HepG2 (cell line): ENCODE measurements at regions not wholly inside any gene's neighbourhood (a gene's known extent, or its start where the extent isn't known, plus 50 kb on each side); places are given as distances from the start of the nearest gene placed in this dataset.
A peak's percentile ranks its signal among the peaks of the same experiment; 100 is the strongest.

Experiments
- FOSL2 ChIP-seq: sonication (generic); formaldehyde crosslinking; IDR thresholded peaks from 2 replicates; pipeline ENCODE4 v1.4.0; 2020; ENCODE audit warnings: missing genetic modification reagents
- FOXJ3 ChIP-seq: sonication (generic); formaldehyde crosslinking; IDR thresholded peaks from 2 replicates; pipeline ENCODE4 v1.4.0; 2020; ENCODE audit warnings: missing genetic modification reagents, mild to moderate bottlenecking, borderline replicate concordance
- GTF3A ChIP-seq: sonication (generic); formaldehyde crosslinking; conservative IDR thresholded peaks from 2 replicates; pipeline ENCODE4 v1.4.0; 2020; ENCODE audit warnings: mild to moderate bottlenecking, missing genetic modification reagents
- ONECUT2 ChIP-seq: sonication (generic); formaldehyde crosslinking; IDR thresholded peaks from 2 replicates; pipeline ENCODE4 v1.4.0; 2020; ENCODE audit warnings: missing genetic modification reagents
- PHF5A ChIP-seq: IDR thresholded peaks from one replicate; pipeline ENCODE4 v1.6.1; 2018; ENCODE audit warnings: low read depth, missing genetic modification reagents; ENCODE audit not compliant: unreplicated experiment
- POLR2G ChIP-seq: fragments of 200-400 bp; formaldehyde crosslinking; IDR thresholded peaks from 2 replicates; pipeline ENCODE4 v1.6.1; 2018; ENCODE audit warnings: mild to moderate bottlenecking, low read depth, low read length, moderate library complexity
- RFX3 ChIP-seq: IDR thresholded peaks from 2 replicates; pipeline ENCODE4 v1.6.1; 2016; ENCODE audit warnings: missing biosample characterization, missing genetic modification reagents
- SKI ChIP-seq: fragments of 450-650 bp; IDR thresholded peaks from one replicate; pipeline ENCODE4 v1.6.1; 2018; ENCODE audit warnings: mild to moderate bottlenecking; ENCODE audit not compliant: partially characterized antibody
- SMARCE1 ChIP-seq: fragments of 450-650 bp; IDR thresholded peaks from 2 replicates; pipeline ENCODE4 v1.6.1; 2017; ENCODE audit warnings: borderline replicate concordance
- TARDBP ChIP-seq: sonication (generic); formaldehyde crosslinking; IDR thresholded peaks from 2 replicates; pipeline ENCODE4 v1.8.0; 2022; ENCODE audit warnings: mild to moderate bottlenecking, missing genetic modification reagents
- TCF7 ChIP-seq: sonication (generic); IDR thresholded peaks from 2 replicates; pipeline ENCODE4 v1.6.1; 2016; ENCODE audit warnings: antibody characterized with exemption, low read depth
- ZSCAN29 ChIP-seq: sonication (generic); formaldehyde crosslinking; conservative IDR thresholded peaks from 2 replicates; pipeline ENCODE4 v1.4.0; 2020; ENCODE audit warnings: mild to moderate bottlenecking, missing genetic modification reagents
- TF ChIP-seq, protein P1 (sequence below): sonication (generic); formaldehyde crosslinking; IDR thresholded peaks from 2 replicates; pipeline ENCODE4 v1.5.1; 2020; ENCODE audit warnings: mild to moderate bottlenecking, missing genetic modification reagents, borderline replicate concordance
- TF ChIP-seq, protein P2 (sequence below): sonication (generic); formaldehyde crosslinking; IDR thresholded peaks from 2 replicates; pipeline ENCODE4 v1.4.0; 2020; ENCODE audit warnings: missing genetic modification reagents, borderline replicate concordance
- TF ChIP-seq, protein P3 (sequence below): IDR thresholded peaks from 2 replicates; pipeline ENCODE4 v1.6.1; 2016
- TF ChIP-seq, protein P4 (sequence below): IDR thresholded peaks from 2 replicates; pipeline ENCODE4 v1.6.1; 2016; ENCODE audit warnings: low read depth, missing genetic modification reagents, missing compliant biosample characterization

DNA sequence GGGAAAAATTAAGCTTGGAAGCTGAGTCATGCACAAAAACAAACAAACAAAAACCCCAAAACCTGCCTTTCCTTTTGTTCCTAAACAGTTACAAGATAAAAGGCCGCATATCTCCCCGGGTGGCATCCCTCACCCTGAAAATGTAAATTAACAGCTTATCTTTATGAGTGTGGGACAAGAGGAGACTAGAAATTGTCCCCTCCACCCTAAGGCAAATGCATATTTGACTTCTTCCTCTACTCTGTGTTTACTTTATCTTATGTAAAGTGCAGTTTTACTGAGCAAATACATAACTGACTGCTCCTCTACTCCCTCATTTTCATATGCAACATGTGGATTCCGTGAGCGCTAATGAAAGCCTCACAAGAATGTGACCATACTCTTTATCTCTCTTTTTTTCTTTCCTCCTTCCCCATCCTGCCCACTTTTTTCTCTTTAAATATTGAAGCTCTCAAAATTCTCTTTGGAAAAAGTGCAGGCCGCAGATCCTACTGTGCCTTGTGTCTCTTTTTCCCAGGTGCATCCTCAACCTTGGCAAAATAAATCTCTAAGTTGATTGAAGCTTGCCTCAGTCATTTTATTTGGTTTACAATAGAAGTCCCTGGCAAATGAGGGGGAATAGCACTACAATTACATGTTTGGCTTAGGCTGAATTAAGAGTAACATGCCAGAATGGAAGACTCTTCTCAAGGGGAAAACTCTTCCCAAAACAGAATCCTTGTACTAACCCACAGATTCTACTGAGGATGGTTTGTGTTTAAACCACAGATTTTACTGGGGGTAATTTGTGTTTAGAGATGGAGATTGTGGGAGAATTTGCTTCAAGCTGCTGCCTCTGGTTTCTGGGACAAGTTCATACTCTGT lies 72.7 kb upstream of the WDR72 start (continued):
- TF ChIP-seq, protein P1, sequence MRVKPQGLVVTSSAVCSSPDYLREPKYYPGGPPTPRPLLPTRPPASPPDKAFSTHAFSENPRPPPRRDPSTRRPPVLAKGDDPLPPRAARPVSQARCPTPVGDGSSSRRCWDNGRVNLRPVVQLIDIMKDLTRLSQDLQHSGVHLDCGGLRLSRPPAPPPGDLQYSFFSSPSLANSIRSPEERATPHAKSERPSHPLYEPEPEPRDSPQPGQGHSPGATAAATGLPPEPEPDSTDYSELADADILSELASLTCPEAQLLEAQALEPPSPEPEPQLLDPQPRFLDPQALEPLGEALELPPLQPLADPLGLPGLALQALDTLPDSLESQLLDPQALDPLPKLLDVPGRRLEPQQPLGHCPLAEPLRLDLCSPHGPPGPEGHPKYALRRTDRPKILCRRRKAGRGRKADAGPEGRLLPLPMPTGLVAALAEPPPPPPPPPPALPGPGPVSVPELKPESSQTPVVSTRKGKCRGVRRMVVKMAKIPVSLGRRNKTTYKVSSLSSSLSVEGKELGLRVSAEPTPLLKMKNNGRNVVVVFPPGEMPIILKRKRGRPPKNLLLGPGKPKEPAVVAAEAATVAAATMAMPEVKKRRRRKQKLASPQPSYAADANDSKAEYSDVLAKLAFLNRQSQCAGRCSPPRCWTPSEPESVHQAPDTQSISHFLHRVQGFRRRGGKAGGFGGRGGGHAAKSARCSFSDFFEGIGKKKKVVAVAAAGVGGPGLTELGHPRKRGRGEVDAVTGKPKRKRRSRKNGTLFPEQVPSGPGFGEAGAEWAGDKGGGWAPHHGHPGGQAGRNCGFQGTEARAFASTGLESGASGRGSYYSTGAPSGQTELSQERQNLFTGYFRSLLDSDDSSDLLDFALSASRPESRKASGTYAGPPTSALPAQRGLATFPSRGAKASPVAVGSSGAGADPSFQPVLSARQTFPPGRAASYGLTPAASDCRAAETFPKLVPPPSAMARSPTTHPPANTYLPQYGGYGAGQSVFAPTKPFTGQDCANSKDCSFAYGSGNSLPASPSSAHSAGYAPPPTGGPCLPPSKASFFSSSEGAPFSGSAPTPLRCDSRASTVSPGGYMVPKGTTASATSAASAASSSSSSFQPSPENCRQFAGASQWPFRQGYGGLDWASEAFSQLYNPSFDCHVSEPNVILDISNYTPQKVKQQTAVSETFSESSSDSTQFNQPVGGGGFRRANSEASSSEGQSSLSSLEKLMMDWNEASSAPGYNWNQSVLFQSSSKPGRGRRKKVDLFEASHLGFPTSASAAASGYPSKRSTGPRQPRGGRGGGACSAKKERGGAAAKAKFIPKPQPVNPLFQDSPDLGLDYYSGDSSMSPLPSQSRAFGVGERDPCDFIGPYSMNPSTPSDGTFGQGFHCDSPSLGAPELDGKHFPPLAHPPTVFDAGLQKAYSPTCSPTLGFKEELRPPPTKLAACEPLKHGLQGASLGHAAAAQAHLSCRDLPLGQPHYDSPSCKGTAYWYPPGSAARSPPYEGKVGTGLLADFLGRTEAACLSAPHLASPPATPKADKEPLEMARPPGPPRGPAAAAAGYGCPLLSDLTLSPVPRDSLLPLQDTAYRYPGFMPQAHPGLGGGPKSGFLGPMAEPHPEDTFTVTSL (CRISPR knock-in tag), result peak; percentile 85; the same call in 1 of the 2 replicates
- TF ChIP-seq, protein P2, sequence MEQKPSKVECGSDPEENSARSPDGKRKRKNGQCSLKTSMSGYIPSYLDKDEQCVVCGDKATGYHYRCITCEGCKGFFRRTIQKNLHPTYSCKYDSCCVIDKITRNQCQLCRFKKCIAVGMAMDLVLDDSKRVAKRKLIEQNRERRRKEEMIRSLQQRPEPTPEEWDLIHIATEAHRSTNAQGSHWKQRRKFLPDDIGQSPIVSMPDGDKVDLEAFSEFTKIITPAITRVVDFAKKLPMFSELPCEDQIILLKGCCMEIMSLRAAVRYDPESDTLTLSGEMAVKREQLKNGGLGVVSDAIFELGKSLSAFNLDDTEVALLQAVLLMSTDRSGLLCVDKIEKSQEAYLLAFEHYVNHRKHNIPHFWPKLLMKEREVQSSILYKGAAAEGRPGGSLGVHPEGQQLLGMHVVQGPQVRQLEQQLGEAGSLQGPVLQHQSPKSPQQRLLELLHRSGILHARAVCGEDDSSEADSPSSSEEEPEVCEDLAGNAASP (CRISPR knock-in tag), result 0 out of 2 replicates have a peak, but pooled peaks have one; percentile 21
- TF ChIP-seq ONECUT2 (CRISPR knock-in tag) (peak; percentile 52), SKI (peak; percentile 40), RFX3 (no peak), SMARCE1 (no peak), ZSCAN29 (CRISPR knock-in tag) (peak; percentile 79), FOXJ3 (CRISPR knock-in tag) (peak; percentile 75; the same call in 1 of the 2 replicates), POLR2G (peak; percentile 58), TARDBP (CRISPR knock-in tag) (peak; percentile 79; the same call in 1 of the 2 replicates), GTF3A (CRISPR knock-in tag) (no peak), PHF5A (peak; percentile 56), TCF7 (peak; percentile 91), FOSL2 (CRISPR knock-in tag) (peak; percentile 83)
- TF ChIP-seq, protein P3, sequence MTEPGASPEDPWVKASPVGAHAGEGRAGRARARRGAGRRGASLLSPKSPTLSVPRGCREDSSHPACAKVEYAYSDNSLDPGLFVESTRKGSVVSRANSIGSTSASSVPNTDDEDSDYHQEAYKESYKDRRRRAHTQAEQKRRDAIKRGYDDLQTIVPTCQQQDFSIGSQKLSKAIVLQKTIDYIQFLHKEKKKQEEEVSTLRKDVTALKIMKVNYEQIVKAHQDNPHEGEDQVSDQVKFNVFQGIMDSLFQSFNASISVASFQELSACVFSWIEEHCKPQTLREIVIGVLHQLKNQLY, result peak; percentile 85; the same call in 1 of the 2 replicates
- TF ChIP-seq, protein P4, sequence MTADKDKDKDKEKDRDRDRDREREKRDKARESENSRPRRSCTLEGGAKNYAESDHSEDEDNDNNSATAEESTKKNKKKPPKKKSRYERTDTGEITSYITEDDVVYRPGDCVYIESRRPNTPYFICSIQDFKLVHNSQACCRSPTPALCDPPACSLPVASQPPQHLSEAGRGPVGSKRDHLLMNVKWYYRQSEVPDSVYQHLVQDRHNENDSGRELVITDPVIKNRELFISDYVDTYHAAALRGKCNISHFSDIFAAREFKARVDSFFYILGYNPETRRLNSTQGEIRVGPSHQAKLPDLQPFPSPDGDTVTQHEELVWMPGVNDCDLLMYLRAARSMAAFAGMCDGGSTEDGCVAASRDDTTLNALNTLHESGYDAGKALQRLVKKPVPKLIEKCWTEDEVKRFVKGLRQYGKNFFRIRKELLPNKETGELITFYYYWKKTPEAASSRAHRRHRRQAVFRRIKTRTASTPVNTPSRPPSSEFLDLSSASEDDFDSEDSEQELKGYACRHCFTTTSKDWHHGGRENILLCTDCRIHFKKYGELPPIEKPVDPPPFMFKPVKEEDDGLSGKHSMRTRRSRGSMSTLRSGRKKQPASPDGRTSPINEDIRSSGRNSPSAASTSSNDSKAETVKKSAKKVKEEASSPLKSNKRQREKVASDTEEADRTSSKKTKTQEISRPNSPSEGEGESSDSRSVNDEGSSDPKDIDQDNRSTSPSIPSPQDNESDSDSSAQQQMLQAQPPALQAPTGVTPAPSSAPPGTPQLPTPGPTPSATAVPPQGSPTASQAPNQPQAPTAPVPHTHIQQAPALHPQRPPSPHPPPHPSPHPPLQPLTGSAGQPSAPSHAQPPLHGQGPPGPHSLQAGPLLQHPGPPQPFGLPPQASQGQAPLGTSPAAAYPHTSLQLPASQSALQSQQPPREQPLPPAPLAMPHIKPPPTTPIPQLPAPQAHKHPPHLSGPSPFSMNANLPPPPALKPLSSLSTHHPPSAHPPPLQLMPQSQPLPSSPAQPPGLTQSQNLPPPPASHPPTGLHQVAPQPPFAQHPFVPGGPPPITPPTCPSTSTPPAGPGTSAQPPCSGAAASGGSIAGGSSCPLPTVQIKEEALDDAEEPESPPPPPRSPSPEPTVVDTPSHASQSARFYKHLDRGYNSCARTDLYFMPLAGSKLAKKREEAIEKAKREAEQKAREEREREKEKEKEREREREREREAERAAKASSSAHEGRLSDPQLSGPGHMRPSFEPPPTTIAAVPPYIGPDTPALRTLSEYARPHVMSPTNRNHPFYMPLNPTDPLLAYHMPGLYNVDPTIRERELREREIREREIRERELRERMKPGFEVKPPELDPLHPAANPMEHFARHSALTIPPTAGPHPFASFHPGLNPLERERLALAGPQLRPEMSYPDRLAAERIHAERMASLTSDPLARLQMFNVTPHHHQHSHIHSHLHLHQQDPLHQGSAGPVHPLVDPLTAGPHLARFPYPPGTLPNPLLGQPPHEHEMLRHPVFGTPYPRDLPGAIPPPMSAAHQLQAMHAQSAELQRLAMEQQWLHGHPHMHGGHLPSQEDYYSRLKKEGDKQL (CRISPR knock-in tag), result peak; percentile 79
